Erythroblast (primary cell): ENCODE measurements at regions not wholly inside any gene's neighbourhood (a gene's known extent, or its start where the extent isn't known, plus 50 kb on each side); places are given as distances from the start of the nearest gene placed in this dataset.

Source experiments
- GATA1 ChIP-seq: IDR thresholded peaks from 2 replicates; pipeline ENCODE4 v1.6.1; 2011; ENCODE audit warnings: low read depth, mild to moderate bottlenecking, control low read depth, low read length, moderate library complexity
- POLR2A ChIP-seq: IDR thresholded peaks from 2 replicates; pipeline ENCODE4 v1.6.1; 2011; ENCODE audit warnings: mild to moderate bottlenecking, low read length

- TF ChIP-seq POLR2A (no peak), GATA1 (no peak)
Measured at GRCh38 chr3:72247126-72247525, 462.2 kb upstream of the PROK2 start.
